HepG2 (cell line): ENCODE measurements at regions not wholly inside any gene's neighbourhood (a gene's known extent, or its start where the extent isn't known, plus 50 kb on each side); places are given as distances from the start of the nearest gene placed in this dataset.

Experiments
- ATAC-seq: fragments of 200-7000 bp; cut with Tn5 transposase; 3 replicates; pipeline ENCODE4 v1.9.1; 2020; ENCODE audit warnings: mild to moderate bottlenecking, moderate library complexity
- BruUV-seq: library from RNA; stranded (reverse); fragments of 400-500 nt; replicated peaks from 2 replicates; lab custom pipeline; 2021; lab: Mats Ljungman, UMichigan
- CTCF ChIA-PET: fragments of 300-600 bp; formaldehyde crosslinking; extraction: SDS; loops from one replicate; lab custom pipeline; 2021; ENCODE audit warnings: low total read pairs, inconsistent platforms, low intra/inter-chr PET ratio; lab: Yijun Ruan, JAX
- POLR2A ChIA-PET: fragments of 350-600 bp; sonication (Branson Sonifier 250); formaldehyde crosslinking; loops from one replicate; lab custom pipeline; 2020; ENCODE audit warnings: antibody characterized with exemption, inconsistent platforms; lab: Yijun Ruan, JAX
- DNase-seq: peaks from one replicate; pipeline ENCODE4 v3.0.0-alpha.2; 2015; ENCODE audit warnings: low spot score
- FAIRE-seq: peaks from 3 replicates; lab custom pipeline; 2011; peaks lifted over from hg19 to GRCh38; lab: Jason Lieb, UNC
- H2AFZ ChIP-seq: one replicate; pipeline ENCODE4 v1.6.1; 2011; ENCODE audit warnings: low read length, inconsistent platforms
- H3K27ac ChIP-seq: fragments of 300-600 bp; 3 replicates; pipeline ENCODE4 v1.8.0; 2011; ENCODE audit warnings: mixed run types, mild to moderate bottlenecking, mixed read lengths, low read length, inconsistent platforms; ENCODE audit not compliant: insufficient read depth; ENCODE audit errors: extremely low read length
- H3K27me3 ChIP-seq, 2 experiments: fragments of 200-600 bp in 1 of 2; 2 replicates in 1 of 2; 3 replicates in 1 of 2; pipeline versions ENCODE4 v1.6.0 to v1.8.0; 2011; ENCODE audit warnings: low read length in 2 of 2, mild to moderate bottlenecking in 2 of 2, moderate library complexity in 2 of 2, inconsistent platforms in 1 of 2; ENCODE audit not compliant: insufficient read depth in 2 of 2, control insufficient read depth in 1 of 2
- H3K36me3 ChIP-seq, 2 experiments: fragments of 200-600 bp in 1 of 2; replicated peaks in 1 of 2; 2 replicates in 1 of 2; 3 replicates in 1 of 2; pipeline versions ENCODE4 v1.5.1 to v1.8.0; 2011; ENCODE audit warnings: low read length in 2 of 2, inconsistent platforms in 1 of 2; ENCODE audit not compliant: insufficient read depth in 2 of 2, control insufficient read depth in 1 of 2
- H3K4me1 ChIP-seq: 2 replicates; pipeline ENCODE4 v1.5.1; 2012; ENCODE audit warnings: low read length, inconsistent platforms; ENCODE audit not compliant: insufficient read depth
- H3K4me2 ChIP-seq: 2 replicates; pipeline ENCODE4 v1.6.0; 2011; ENCODE audit warnings: low read depth, low read length, inconsistent platforms
- H3K4me3 ChIP-seq, 3 experiments: fragments of 200-600 bp in 1 of 3; sonication (generic), shearing (Covaris generic) in 1 of 3; replicated peaks in 1 of 3; 2 replicates each; pipeline ENCODE4 v1.5.1; 2011 to 2016; ENCODE audit warnings: low read length in 3 of 3, inconsistent platforms in 2 of 3, low read depth in 2 of 3, mild to moderate bottlenecking in 2 of 3, control low read depth in 1 of 3, mixed read lengths in 1 of 3; ENCODE audit not compliant: insufficient read depth in 1 of 3
- H3K79me2 ChIP-seq: one replicate; pipeline ENCODE4 v1.6.1; 2011; ENCODE audit warnings: low read length, inconsistent platforms; ENCODE audit not compliant: insufficient read depth
- H3K9ac ChIP-seq: 2 replicates; pipeline ENCODE4 v1.6.0; 2011; ENCODE audit warnings: mild to moderate bottlenecking, low read depth, low read length, inconsistent platforms; ENCODE audit not compliant: insufficient read depth
- H3K9me3 ChIP-seq: 2 replicates; pipeline ENCODE4 v1.5.1; 2012; ENCODE audit warnings: mild to moderate bottlenecking, low read length
- H4K20me1 ChIP-seq: 2 replicates; pipeline ENCODE4 v1.6.0; 2011; ENCODE audit warnings: inconsistent platforms, mild to moderate bottlenecking, low read length, moderate library complexity; ENCODE audit not compliant: insufficient read depth
- CREM ChIP-seq, 2 experiments: sonication (generic) in 1 of 2; formaldehyde crosslinking in 1 of 2; IDR thresholded peaks; 2 replicates each; pipeline versions ENCODE4 v1.4.0 to v1.6.1; 2016 to 2020; ENCODE audit warnings: antibody characterized with exemption in 1 of 2, mild to moderate bottlenecking in 1 of 2, missing genetic modification reagents in 1 of 2
- DMAP1 ChIP-seq: IDR thresholded peaks from 2 replicates; pipeline ENCODE4 v1.6.1; 2016
- ELF3 ChIP-seq: IDR thresholded peaks from 2 replicates; pipeline ENCODE4 v1.6.1; 2016; ENCODE audit warnings: missing genetic modification reagents, missing compliant biosample characterization
- FOSL1 ChIP-seq: sonication (generic); formaldehyde crosslinking; IDR thresholded peaks from 2 replicates; pipeline ENCODE4 v1.9.0; 2021; ENCODE audit warnings: missing genetic modification reagents, borderline replicate concordance
- FOSL2 ChIP-seq: sonication (generic); formaldehyde crosslinking; IDR thresholded peaks from 2 replicates; pipeline ENCODE4 v1.4.0; 2020; ENCODE audit warnings: missing genetic modification reagents
- FOXP1 ChIP-seq, 2 experiments: fragments of 450-650 bp in 1 of 2; IDR thresholded peaks; 2 replicates each; pipeline ENCODE4 v1.6.1; 2017 to 2018; ENCODE audit warnings: antibody characterized with exemption in 1 of 2
- GLI4 ChIP-seq: sonication (generic); formaldehyde crosslinking; IDR thresholded peaks from 2 replicates; pipeline ENCODE4 v1.5.1; 2020; ENCODE audit warnings: missing genetic modification reagents, mild to moderate bottlenecking, moderate library complexity, borderline replicate concordance
- IKZF5 ChIP-seq: IDR thresholded peaks from 2 replicates; pipeline ENCODE4 v1.6.1; 2018; ENCODE audit warnings: missing genetic modification reagents, mild to moderate bottlenecking, missing compliant biosample characterization
- ISL2 ChIP-seq: sonication (generic); formaldehyde crosslinking; IDR thresholded peaks from 2 replicates; pipeline ENCODE4 v1.5.0; 2020; ENCODE audit warnings: missing genetic modification reagents
- MIXL1 ChIP-seq: IDR thresholded peaks from 2 replicates; pipeline ENCODE4 v1.6.1; 2016
- NFYB ChIP-seq: sonication (generic); formaldehyde crosslinking; IDR thresholded peaks from 2 replicates; pipeline ENCODE4 v1.4.0; 2020; ENCODE audit warnings: missing genetic modification reagents
- POLR2AphosphoS2 ChIP-seq: IDR thresholded peaks from 2 replicates; pipeline ENCODE4 v1.6.1; 2011; ENCODE audit warnings: low read depth, low read length, improper control_type of control experiment
- SIN3B ChIP-seq: fragments of 150-350 bp; IDR thresholded peaks from 2 replicates; pipeline ENCODE4 v1.6.1; 2014; ENCODE audit warnings: low read length
- SOX13 ChIP-seq, 3 experiments: fragments of 450-650 bp in 1 of 3; sonication (generic) in 1 of 3; formaldehyde crosslinking in 1 of 3; IDR thresholded peaks in 2 of 3; conservative IDR thresholded peaks in 1 of 3; 2 replicates each; pipeline versions ENCODE4 v1.5.0 to v1.6.1; 2016 to 2020; ENCODE audit warnings: antibody characterized with exemption in 1 of 3, mild to moderate bottlenecking in 1 of 3, missing compliant biosample characterization in 1 of 3, missing genetic modification reagents in 1 of 3, moderate library complexity in 1 of 3
- ZFP36L2 ChIP-seq: sonication (generic); formaldehyde crosslinking; IDR thresholded peaks from 2 replicates; pipeline ENCODE4 v1.4.0; 2020; ENCODE audit warnings: missing genetic modification reagents
- ZNF20 ChIP-seq: sonication (generic); formaldehyde crosslinking; IDR thresholded peaks from 2 replicates; pipeline ENCODE4 v1.4.0; 2020; ENCODE audit warnings: mild to moderate bottlenecking, moderate library complexity, missing genetic modification reagents
- ZNF549 ChIP-seq: sonication (generic); formaldehyde crosslinking; IDR thresholded peaks from 2 replicates; pipeline ENCODE4 v1.5.0; 2020; ENCODE audit warnings: missing genetic modification reagents
- ZNF564 ChIP-seq: sonication (generic); formaldehyde crosslinking; IDR thresholded peaks from 2 replicates; pipeline ENCODE4 v1.8.1; 2023; ENCODE audit warnings: mild to moderate bottlenecking, missing genetic modification reagents
- ZNF589 ChIP-seq: sonication (generic); formaldehyde crosslinking; conservative IDR thresholded peaks from 2 replicates; pipeline ENCODE4 v1.8.0; 2022; ENCODE audit warnings: mild to moderate bottlenecking, moderate library complexity, missing genetic modification reagents
- ZNF672 ChIP-seq: sonication (generic); formaldehyde crosslinking; IDR thresholded peaks from 2 replicates; pipeline ENCODE4 v1.8.1; 2022; ENCODE audit warnings: missing genetic modification reagents
- WGBS: methylation state at CpG from one replicate; pipeline ENCODE4 v1.1.6; 2017; ENCODE audit warnings: low lambda C conversion rate; 5-methylcytosine and 5-hydroxymethylcytosine counted together
- in situ Hi-C: cut with HindIII; loops from 2 replicates; pipeline ENCODE4 v1.10.0; 2017; ENCODE audit warnings: low pct_unique_long_range_greater_than_20kb; ENCODE audit not compliant: extremely low pct_ligation_motif_present
- intact Hi-C: fragments of 100-400 bp; cut with micrococcal nuclease; formaldehyde crosslinking; loops from one replicate; pipeline ENCODE4 v1.10.0; 2022; ENCODE audit not compliant: unreplicated experiment
- TF ChIP-seq, protein P1 (sequence below): sonication (generic); formaldehyde crosslinking; IDR thresholded peaks from 2 replicates; pipeline ENCODE4 v1.4.0; 2020; ENCODE audit warnings: missing genetic modification reagents
- TF ChIP-seq, protein P2 (sequence below): sonication (generic); formaldehyde crosslinking; IDR thresholded peaks from 2 replicates; pipeline ENCODE4 v1.4.0; 2020; ENCODE audit warnings: missing genetic modification reagents
- TF ChIP-seq, protein P3 (sequence below): sonication (generic); formaldehyde crosslinking; IDR thresholded peaks from 2 replicates; pipeline ENCODE4 v1.4.0; 2020; ENCODE audit warnings: missing genetic modification reagents

GRCh38 chr4:171430495-171430894 lies 382.7 kb upstream of the GALNTL6 start (continued):
- TF ChIP-seq, protein P1, sequence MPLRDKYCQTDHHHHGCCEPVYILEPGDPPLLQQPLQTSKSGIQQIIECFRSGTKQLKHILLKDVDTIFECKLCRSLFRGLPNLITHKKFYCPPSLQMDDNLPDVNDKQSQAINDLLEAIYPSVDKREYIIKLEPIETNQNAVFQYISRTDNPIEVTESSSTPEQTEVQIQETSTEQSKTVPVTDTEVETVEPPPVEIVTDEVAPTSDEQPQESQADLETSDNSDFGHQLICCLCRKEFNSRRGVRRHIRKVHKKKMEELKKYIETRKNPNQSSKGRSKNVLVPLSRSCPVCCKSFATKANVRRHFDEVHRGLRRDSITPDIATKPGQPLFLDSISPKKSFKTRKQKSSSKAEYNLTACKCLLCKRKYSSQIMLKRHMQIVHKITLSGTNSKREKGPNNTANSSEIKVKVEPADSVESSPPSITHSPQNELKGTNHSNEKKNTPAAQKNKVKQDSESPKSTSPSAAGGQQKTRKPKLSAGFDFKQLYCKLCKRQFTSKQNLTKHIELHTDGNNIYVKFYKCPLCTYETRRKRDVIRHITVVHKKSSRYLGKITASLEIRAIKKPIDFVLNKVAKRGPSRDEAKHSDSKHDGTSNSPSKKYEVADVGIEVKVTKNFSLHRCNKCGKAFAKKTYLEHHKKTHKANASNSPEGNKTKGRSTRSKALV (CRISPR knock-in tag) = no peak
- no peak for TF ChIP-seq CREM (IDR thresholded peaks at IDR 0.05)
- TF ChIP-seq CREM (CRISPR knock-in tag; IDR thresholded peaks at IDR 0.05) = no peak
- no peak for TF ChIP-seq FOSL2 (CRISPR knock-in tag)
- no peak for TF ChIP-seq ISL2 (CRISPR knock-in tag)
- TF ChIP-seq MIXL1 (CRISPR knock-in tag) = no peak
- no peak for TF ChIP-seq NFYB (CRISPR knock-in tag)
- TF ChIP-seq ELF3 (CRISPR knock-in tag) = no peak
- no peak for TF ChIP-seq ZNF672
- no peak for TF ChIP-seq ZNF564

- H3K4me2 ChIP-seq = no peak overlapping the region
- H3K36me3 ChIP-seq = no peaks in the 10 kb centered on the region
- in situ Hi-C loops = no loop called here
- H3K9ac ChIP-seq = no peak overlapping the region
- no peak for ATAC-seq
- H4K20me1 ChIP-seq = no peaks in the 10 kb centered on the region
- no peaks in the 10 kb centered on the region for H3K27me3 ChIP-seq
- BruUV-seq = no TSS peak
- DNase-seq = no peak
- ChIA-PET CTCF (no interaction called here), POLR2A (no interaction called here)
- H3K9me3 ChIP-seq = no peaks in the 10 kb centered on the region
- no peaks in the 10 kb centered on the region for H3K4me1 ChIP-seq
- no peak for FAIRE-seq
- H3K4me3 ChIP-seq = no peak overlapping the region
- no peaks in the 10 kb centered on the region for H3K79me2 ChIP-seq
- no peak overlapping the region for H3K27ac ChIP-seq
- intact Hi-C loops = no loop called here
- no peak overlapping the region for H2AFZ ChIP-seq
- WGBS = 66% methylated on average over 6 of the region's 6 CpGs
- TF ChIP-seq POLR2AphosphoS2 = no peak
- TF ChIP-seq, protein P2, sequence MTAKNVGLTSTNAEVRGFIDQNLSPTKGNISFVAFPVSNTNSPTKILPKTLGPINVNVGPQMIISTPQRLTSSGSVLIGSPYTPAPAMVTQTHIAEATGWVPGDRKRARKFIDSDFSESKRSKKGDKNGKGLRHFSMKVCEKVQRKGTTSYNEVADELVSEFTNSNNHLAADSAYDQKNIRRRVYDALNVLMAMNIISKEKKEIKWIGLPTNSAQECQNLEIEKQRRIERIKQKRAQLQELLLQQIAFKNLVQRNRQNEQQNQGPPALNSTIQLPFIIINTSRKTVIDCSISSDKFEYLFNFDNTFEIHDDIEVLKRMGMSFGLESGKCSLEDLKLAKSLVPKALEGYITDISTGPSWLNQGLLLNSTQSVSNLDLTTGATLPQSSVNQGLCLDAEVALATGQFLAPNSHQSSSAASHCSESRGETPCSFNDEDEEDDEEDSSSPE (CRISPR knock-in tag) = no peak
- no peak for TF ChIP-seq IKZF5 (CRISPR knock-in tag)
- TF ChIP-seq, protein P3, sequence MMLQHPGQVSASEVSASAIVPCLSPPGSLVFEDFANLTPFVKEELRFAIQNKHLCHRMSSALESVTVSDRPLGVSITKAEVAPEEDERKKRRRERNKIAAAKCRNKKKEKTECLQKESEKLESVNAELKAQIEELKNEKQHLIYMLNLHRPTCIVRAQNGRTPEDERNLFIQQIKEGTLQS (CRISPR knock-in tag) = no peak
- no peak for TF ChIP-seq ZNF20 (CRISPR knock-in tag)
- TF ChIP-seq SOX13 (IDR thresholded peaks at IDR 0.05) = no peak
- no peak for TF ChIP-seq SOX13 (CRISPR knock-in tag; conservative IDR thresholded peaks at IDR 0.05 in 1 of 2, IDR thresholded peaks at IDR 0.05 in 1 of 2)
- TF ChIP-seq ZFP36L2 (CRISPR knock-in tag) = no peak
- TF ChIP-seq FOXP1 (IDR thresholded peaks at IDR 0.05) = no peak
- TF ChIP-seq FOXP1 (CRISPR knock-in tag; IDR thresholded peaks at IDR 0.05) = no peak
- no peak for TF ChIP-seq SIN3B
- TF ChIP-seq ZNF589 = no peak
- TF ChIP-seq FOSL1 (CRISPR knock-in tag) = no peak
- no peak for TF ChIP-seq ZNF549 (CRISPR knock-in tag)
- TF ChIP-seq GLI4 (CRISPR knock-in tag) = no peak
- TF ChIP-seq DMAP1 (CRISPR knock-in tag) = no peak
Observed at GRCh38 chr4:171397175-171397574, 416.0 kb upstream of the GALNTL6 start.
